ENCODE measurements at regions not wholly inside any gene's neighbourhood (a gene's known extent, or its start where the extent isn't known, plus 50 kb on each side); places are given as distances from the start of the nearest gene placed in this dataset.
"Not testable (repeated sequence)": the region's sequence is repeated elsewhere in the genome, so short reads cannot be mapped to it uniquely, and the experiment has no call there.

- DNase-seq, result no peak
Measured at GRCh38 chr7:130949550-130949949, 215.5 kb upstream of the KLF14 start.

- no peak for DNase-seq
Measured at GRCh38 chr7:130950054-130950453, 216.0 kb upstream of the KLF14 start.

GRCh38 chr7:130950741-130951140, 216.7 kb upstream of the KLF14 start:
- DNase-seq, result no peak

GRCh38 chr7:130951303-130951975, 217.4 kb upstream of the KLF14 start:
- DNase-seq, result no peak

- no peak for DNase-seq
Measured at GRCh38 chr7:130951976-130952876, 218.2 kb upstream of the KLF14 start.

GRCh38 chr7:130953196-130953595, 219.2 kb upstream of the KLF14 start:
- no peak for DNase-seq

- DNase-seq, result no peak
Measured at GRCh38 chr7:130954918-130955564, 221.0 kb upstream of the KLF14 start.

- DNase-seq, result no peak
Measured at GRCh38 chr7:130955565-130955919, 221.5 kb upstream of the KLF14 start.

GRCh38 chr7:130956417-130957136, 222.6 kb upstream of the KLF14 start:
- DNase-seq, result no peak

GRCh38 chr7:130957137-130957513, 223.1 kb upstream of the KLF14 start:
- no peak for DNase-seq

GRCh38 chr7:130957722-130958435, 223.9 kb upstream of the KLF14 start:
- not testable (repeated sequence) for DNase-seq

- no peak for DNase-seq
Measured at GRCh38 chr7:130958846-130959245, 224.8 kb upstream of the KLF14 start.

- DNase-seq, result no peak
Measured at GRCh38 chr7:130959743-130960207, 225.8 kb upstream of the KLF14 start.

GRCh38 chr7:130960208-130960988, 226.4 kb upstream of the KLF14 start:
- no peak for DNase-seq

- no peak for DNase-seq
Measured at GRCh38 chr7:130961128-130961601, 227.2 kb upstream of the KLF14 start.

GRCh38 chr7:130962109-130962508, 228.1 kb upstream of the KLF14 start:
- DNase-seq, result no peak

GRCh38 chr7:130963339-130963738, 229.3 kb upstream of the KLF14 start:
- no peak for DNase-seq

GRCh38 chr7:130965515-130965914, 231.5 kb upstream of the KLF14 start:
- DNase-seq, result no peak

- no peak for DNase-seq
Measured at GRCh38 chr7:130966246-130967009, 232.4 kb upstream of the KLF14 start.

- no peak for DNase-seq
Measured at GRCh38 chr7:130970196-130970595, 236.2 kb upstream of the KLF14 start.

GRCh38 chr7:130970696-130971095, 236.7 kb upstream of the KLF14 start:
- no peak for DNase-seq

All from retina (tissue), 1 donor.